ENCODE measurements at regions not wholly inside any gene's neighbourhood (a gene's known extent, or its start where the extent isn't known, plus 50 kb on each side); places are given as distances from the start of the nearest gene placed in this dataset.

DNA sequence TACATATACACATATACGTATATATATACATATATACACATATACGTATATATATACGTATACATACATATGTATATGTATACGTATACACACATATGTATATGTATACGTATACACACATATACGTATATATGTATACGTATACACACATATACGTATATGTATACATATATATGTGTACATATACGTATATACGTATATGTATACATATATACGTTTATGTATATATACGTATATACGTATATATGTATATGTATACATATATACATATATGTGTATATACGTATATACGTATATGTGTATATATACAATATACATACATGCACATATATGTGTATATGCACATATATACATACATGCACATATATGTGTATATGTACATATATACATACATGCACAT lies 396.2 kb upstream of the DUSP10 start:
- Histone ChIP-seq H3K27ac (ENCODE audit: low read length) (no peak overlapping the region), H3K36me3 (ENCODE audit: insufficient read depth, low read length) (no peaks in the 10 kb centered on the region), H3K4me3 (ENCODE audit: low read length) (no peak overlapping the region), H4K20me1 (ENCODE audit: insufficient read depth) (no peaks in the 10 kb centered on the region), H3F3A (ENCODE audit: insufficient read depth, low read length, poor library complexity, severe bottlenecking) (no peaks in the 10 kb centered on the region), H3K9me2 (ENCODE audit: insufficient read depth, low read length) (no peaks in the 10 kb centered on the region), H2AFZ (ENCODE audit: low read depth, low read length) (no peak overlapping the region), H3K9me3 (ENCODE audit: low read length) (no peaks in the 10 kb centered on the region), H3K9ac (ENCODE audit: low read length) (no peak overlapping the region), H3K79me2 (replicated peaks; ENCODE audit: insufficient read depth, low read length) (no peaks in the 10 kb centered on the region), H3K27me3 (ENCODE audit: insufficient read depth, low read depth, low read length) (no peaks in the 10 kb centered on the region), H3K4me2 (ENCODE audit: low read length) (no peak overlapping the region)
- TF ChIP-seq TAF1 (IDR thresholded peaks at IDR 0.05; ENCODE audit: low read depth) (no peak), SMC3 (conservative IDR thresholded peaks at IDR 0.05; ENCODE audit: poor library complexity) (no peak), POLR2AphosphoS5 (IDR thresholded peaks at IDR 0.05) (no peak), EZH2 (IDR thresholded peaks at IDR 0.05; ENCODE audit: borderline replicate concordance, insufficient read depth, low read length, poor library complexity, severe bottlenecking) (no peak), RAD21 (conservative IDR thresholded peaks at IDR 0.05) (no peak), MXI1 (conservative IDR thresholded peaks at IDR 0.05; ENCODE audit: poor library complexity, severe bottlenecking) (no peak), EP300 (conservative IDR thresholded peaks at IDR 0.05; ENCODE audit: poor library complexity, severe bottlenecking) (no peak)
- TF ChIP-seq, protein P1, sequence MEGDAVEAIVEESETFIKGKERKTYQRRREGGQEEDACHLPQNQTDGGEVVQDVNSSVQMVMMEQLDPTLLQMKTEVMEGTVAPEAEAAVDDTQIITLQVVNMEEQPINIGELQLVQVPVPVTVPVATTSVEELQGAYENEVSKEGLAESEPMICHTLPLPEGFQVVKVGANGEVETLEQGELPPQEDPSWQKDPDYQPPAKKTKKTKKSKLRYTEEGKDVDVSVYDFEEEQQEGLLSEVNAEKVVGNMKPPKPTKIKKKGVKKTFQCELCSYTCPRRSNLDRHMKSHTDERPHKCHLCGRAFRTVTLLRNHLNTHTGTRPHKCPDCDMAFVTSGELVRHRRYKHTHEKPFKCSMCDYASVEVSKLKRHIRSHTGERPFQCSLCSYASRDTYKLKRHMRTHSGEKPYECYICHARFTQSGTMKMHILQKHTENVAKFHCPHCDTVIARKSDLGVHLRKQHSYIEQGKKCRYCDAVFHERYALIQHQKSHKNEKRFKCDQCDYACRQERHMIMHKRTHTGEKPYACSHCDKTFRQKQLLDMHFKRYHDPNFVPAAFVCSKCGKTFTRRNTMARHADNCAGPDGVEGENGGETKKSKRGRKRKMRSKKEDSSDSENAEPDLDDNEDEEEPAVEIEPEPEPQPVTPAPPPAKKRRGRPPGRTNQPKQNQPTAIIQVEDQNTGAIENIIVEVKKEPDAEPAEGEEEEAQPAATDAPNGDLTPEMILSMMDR (IDR thresholded peaks at IDR 0.05; ENCODE audit: poor library complexity, severe bottlenecking): no peak
- TF ChIP-seq, protein P2, sequence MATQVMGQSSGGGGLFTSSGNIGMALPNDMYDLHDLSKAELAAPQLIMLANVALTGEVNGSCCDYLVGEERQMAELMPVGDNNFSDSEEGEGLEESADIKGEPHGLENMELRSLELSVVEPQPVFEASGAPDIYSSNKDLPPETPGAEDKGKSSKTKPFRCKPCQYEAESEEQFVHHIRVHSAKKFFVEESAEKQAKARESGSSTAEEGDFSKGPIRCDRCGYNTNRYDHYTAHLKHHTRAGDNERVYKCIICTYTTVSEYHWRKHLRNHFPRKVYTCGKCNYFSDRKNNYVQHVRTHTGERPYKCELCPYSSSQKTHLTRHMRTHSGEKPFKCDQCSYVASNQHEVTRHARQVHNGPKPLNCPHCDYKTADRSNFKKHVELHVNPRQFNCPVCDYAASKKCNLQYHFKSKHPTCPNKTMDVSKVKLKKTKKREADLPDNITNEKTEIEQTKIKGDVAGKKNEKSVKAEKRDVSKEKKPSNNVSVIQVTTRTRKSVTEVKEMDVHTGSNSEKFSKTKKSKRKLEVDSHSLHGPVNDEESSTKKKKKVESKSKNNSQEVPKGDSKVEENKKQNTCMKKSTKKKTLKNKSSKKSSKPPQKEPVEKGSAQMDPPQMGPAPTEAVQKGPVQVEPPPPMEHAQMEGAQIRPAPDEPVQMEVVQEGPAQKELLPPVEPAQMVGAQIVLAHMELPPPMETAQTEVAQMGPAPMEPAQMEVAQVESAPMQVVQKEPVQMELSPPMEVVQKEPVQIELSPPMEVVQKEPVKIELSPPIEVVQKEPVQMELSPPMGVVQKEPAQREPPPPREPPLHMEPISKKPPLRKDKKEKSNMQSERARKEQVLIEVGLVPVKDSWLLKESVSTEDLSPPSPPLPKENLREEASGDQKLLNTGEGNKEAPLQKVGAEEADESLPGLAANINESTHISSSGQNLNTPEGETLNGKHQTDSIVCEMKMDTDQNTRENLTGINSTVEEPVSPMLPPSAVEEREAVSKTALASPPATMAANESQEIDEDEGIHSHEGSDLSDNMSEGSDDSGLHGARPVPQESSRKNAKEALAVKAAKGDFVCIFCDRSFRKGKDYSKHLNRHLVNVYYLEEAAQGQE (IDR thresholded peaks at IDR 0.05; ENCODE audit: borderline replicate concordance): no peak

DNA sequence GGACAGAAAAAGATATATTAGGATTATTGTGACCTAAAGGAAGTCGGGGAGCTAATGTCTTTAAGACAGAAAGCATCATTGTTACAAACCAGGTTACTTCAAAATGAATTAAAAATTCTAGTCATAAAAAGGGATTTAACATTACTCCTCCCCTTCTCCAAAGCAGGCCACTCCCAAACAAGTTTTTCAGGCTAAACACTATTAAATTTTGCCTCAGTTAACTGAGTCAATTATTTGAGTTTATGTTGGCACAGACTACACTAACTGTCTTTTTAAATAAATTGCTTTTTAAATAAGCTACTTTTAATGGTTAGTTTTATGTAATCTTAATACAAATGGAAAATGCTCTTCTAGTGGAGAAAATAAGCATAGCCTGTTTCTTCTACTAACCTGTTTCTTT lies 395.0 kb upstream of the DUSP10 start:
- Histone ChIP-seq H3K79me2 (replicated peaks; ENCODE audit: insufficient read depth, low read length) (no peaks in the 10 kb centered on the region), H3F3A (ENCODE audit: insufficient read depth, low read length, poor library complexity, severe bottlenecking) (no peaks in the 10 kb centered on the region), H3K4me2 (ENCODE audit: low read length) (no peak overlapping the region), H3K36me3 (ENCODE audit: insufficient read depth, low read length) (no peaks in the 10 kb centered on the region), H3K9ac (ENCODE audit: low read length) (no peak overlapping the region), H4K20me1 (ENCODE audit: insufficient read depth) (no peaks in the 10 kb centered on the region), H3K4me3 (ENCODE audit: low read length) (no peak overlapping the region), H2AFZ (ENCODE audit: low read depth, low read length) (no peak overlapping the region), H3K9me3 (ENCODE audit: low read length) (no peaks in the 10 kb centered on the region), H3K27me3 (ENCODE audit: insufficient read depth, low read depth, low read length) (no peaks in the 10 kb centered on the region), H3K27ac (ENCODE audit: low read length) (no peak overlapping the region), H3K9me2 (ENCODE audit: insufficient read depth, low read length) (no peaks in the 10 kb centered on the region)
- TF ChIP-seq SMC3 (conservative IDR thresholded peaks at IDR 0.05; ENCODE audit: poor library complexity) (no peak), TAF1 (IDR thresholded peaks at IDR 0.05; ENCODE audit: low read depth) (no peak), EZH2 (IDR thresholded peaks at IDR 0.05; ENCODE audit: borderline replicate concordance, insufficient read depth, low read length, poor library complexity, severe bottlenecking) (no peak)

DNA sequence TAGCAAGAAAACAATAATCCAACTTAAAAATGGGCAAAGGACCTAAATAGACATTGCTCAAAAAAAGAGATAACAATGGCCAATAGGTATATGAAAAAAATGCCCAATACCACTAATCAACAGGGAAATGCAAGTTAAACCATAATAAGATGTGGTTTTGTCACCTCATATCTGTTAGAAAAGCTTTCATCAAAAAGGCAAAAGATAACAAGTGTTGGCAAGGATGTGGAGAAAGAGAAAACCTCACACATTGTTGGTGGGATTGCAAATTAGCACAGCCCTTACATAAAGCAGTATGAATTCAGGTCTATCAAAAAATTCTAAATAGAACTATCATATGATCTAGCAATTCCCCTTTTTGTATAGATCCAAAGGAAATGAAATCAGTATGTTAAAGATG lies 387.2 kb upstream of the DUSP10 start:
- H2AFZ ChIP-seq (ENCODE audit: low read depth, low read length): no peak overlapping the region
- H3K27me3 ChIP-seq (ENCODE audit: insufficient read depth, low read depth, low read length): no peaks in the 10 kb centered on the region
- H3K9me3 ChIP-seq (ENCODE audit: low read length): no peaks in the 10 kb centered on the region
- H3K4me2 ChIP-seq (ENCODE audit: low read length): no peak overlapping the region
- no peak overlapping the region for H3K4me3 ChIP-seq (ENCODE audit: low read length)
- no peak overlapping the region for H3K9ac ChIP-seq (ENCODE audit: low read length)
- no peaks in the 10 kb centered on the region for H4K20me1 ChIP-seq (ENCODE audit: insufficient read depth)
- H3K36me3 ChIP-seq (ENCODE audit: insufficient read depth, low read length): no peaks in the 10 kb centered on the region
- no peaks in the 10 kb centered on the region for H3F3A ChIP-seq (ENCODE audit: insufficient read depth, low read length, poor library complexity, severe bottlenecking)
- TF ChIP-seq TAF1 (IDR thresholded peaks at IDR 0.05; ENCODE audit: low read depth): no peak
- TF ChIP-seq, protein P2 (IDR thresholded peaks at IDR 0.05; ENCODE audit: borderline replicate concordance): no peak
- TF ChIP-seq EZH2 (IDR thresholded peaks at IDR 0.05; ENCODE audit: borderline replicate concordance, insufficient read depth, low read length, poor library complexity, severe bottlenecking): no peak
- TF ChIP-seq RAD21 (conservative IDR thresholded peaks at IDR 0.05): no peak
- no peak for TF ChIP-seq EP300 (conservative IDR thresholded peaks at IDR 0.05; ENCODE audit: poor library complexity, severe bottlenecking)
- no peak for TF ChIP-seq SMC3 (conservative IDR thresholded peaks at IDR 0.05; ENCODE audit: poor library complexity)
- TF ChIP-seq MXI1 (conservative IDR thresholded peaks at IDR 0.05; ENCODE audit: poor library complexity, severe bottlenecking): no peak
- TF ChIP-seq POLR2AphosphoS5 (IDR thresholded peaks at IDR 0.05): no peak
- TF ChIP-seq, protein P1 (IDR thresholded peaks at IDR 0.05; ENCODE audit: poor library complexity, severe bottlenecking): no peak
- no peak overlapping the region for H3K27ac ChIP-seq (ENCODE audit: low read length)
- no peaks in the 10 kb centered on the region for H3K79me2 ChIP-seq (replicated peaks; ENCODE audit: insufficient read depth, low read length)
- no peaks in the 10 kb centered on the region for H3K9me2 ChIP-seq (ENCODE audit: insufficient read depth, low read length)

Measured in neural cell (in vitro differentiated cells).